NCI-H2171 treated with DMSO at 0.1 percent for 48 hours (cell line): ENCODE measurements at regions not wholly inside any gene's neighbourhood (a gene's known extent, or its start where the extent isn't known, plus 50 kb on each side); places are given as distances from the start of the nearest gene placed in this dataset.

Experiments used
- DNase-seq: peaks from one replicate; lab custom pipeline; 2025; lab: John Stamatoyannopoulos, UW

- no peak for DNase-seq
These were observed 57.6 kb upstream of the DOCK1 start for GRCh38 chr10:126847666-126848065.

GRCh38 chr10:126849646-126850045 lies 55.6 kb upstream of the DOCK1 start:
- DNase-seq, result no peak

- no peak for DNase-seq
These were observed 53.7 kb upstream of the DOCK1 start for GRCh38 chr10:126851414-126852108.

- no peak for DNase-seq
These were observed 50.3 kb upstream of the DOCK1 start for GRCh38 chr10:126854726-126855495.
